ENCODE measurements at regions not wholly inside any gene's neighbourhood (a gene's known extent, or its start where the extent isn't known, plus 50 kb on each side); places are given as distances from the start of the nearest gene placed in this dataset.
A peak's percentile ranks its signal among the peaks of the same experiment; 100 is the strongest.

- no peak for DNase-seq (ENCODE audit: low read depth)
Measured at GRCh38 chr13:30126903-30127428, 180.4 kb downstream of the KATNAL1 start.

- no peak for DNase-seq (ENCODE audit: low read depth)
Measured at GRCh38 chr13:30125422-30126073, 181.8 kb downstream of the KATNAL1 start.

- no peak for DNase-seq (ENCODE audit: low read depth)
Measured at GRCh38 chr13:30124131-30124768, 183.1 kb downstream of the KATNAL1 start.

- no peak for DNase-seq (ENCODE audit: low read depth)
Measured at GRCh38 chr13:30123575-30123974, 183.8 kb downstream of the KATNAL1 start.

GRCh38 chr13:30121666-30122065, 185.7 kb downstream of the KATNAL1 start:
- no peak for DNase-seq (ENCODE audit: low read depth)

GRCh38 chr13:30121244-30121643, 186.1 kb downstream of the KATNAL1 start:
- DNase-seq (ENCODE audit: low read depth): no peak

GRCh38 chr13:30120133-30120822, 187.1 kb downstream of the KATNAL1 start:
- no peak for DNase-seq (ENCODE audit: low read depth)

- DNase-seq (ENCODE audit: low read depth): no peak
Measured at GRCh38 chr13:30119476-30119875, 187.9 kb downstream of the KATNAL1 start.

- no peak for DNase-seq (ENCODE audit: low read depth)
Measured at GRCh38 chr13:30116379-30116778, 191.0 kb downstream of the KATNAL1 start.

GRCh38 chr13:30115257-30115600, 192.1 kb downstream of the KATNAL1 start:
- DNase-seq (ENCODE audit: low read depth): no peak

- DNase-seq (ENCODE audit: low read depth): peak; percentile 78
Measured at GRCh38 chr13:30114571-30115256, 192.6 kb downstream of the KATNAL1 start.

- DNase-seq (ENCODE audit: low read depth): no peak
Measured at GRCh38 chr13:30113983-30114570, 193.3 kb downstream of the KATNAL1 start.

GRCh38 chr13:30113551-30113950, 193.8 kb downstream of the KATNAL1 start:
- no peak for DNase-seq (ENCODE audit: low read depth)

- peak; percentile 55 for DNase-seq (ENCODE audit: low read depth)
Measured at GRCh38 chr13:30112602-30113435, 194.5 kb downstream of the KATNAL1 start.

- no peak for DNase-seq (ENCODE audit: low read depth)
Measured at GRCh38 chr13:30111810-30112209, 195.5 kb downstream of the KATNAL1 start.

GRCh38 chr13:30110301-30111070, 196.9 kb downstream of the KATNAL1 start:
- no peak for DNase-seq (ENCODE audit: low read depth)

- DNase-seq (ENCODE audit: low read depth): no peak
Measured at GRCh38 chr13:30109471-30110135, 197.7 kb downstream of the KATNAL1 start.

GRCh38 chr13:30108913-30109237, 198.5 kb downstream of the KATNAL1 start:
- DNase-seq (ENCODE audit: low read depth): no peak

- no peak for DNase-seq (ENCODE audit: low read depth)
Measured at GRCh38 chr13:30108216-30108912, 199.0 kb downstream of the KATNAL1 start.

All from T-helper 22 cell (primary cell).